ENCODE measurements at regions not wholly inside any gene's neighbourhood (a gene's known extent, or its start where the extent isn't known, plus 50 kb on each side); places are given as distances from the start of the nearest gene placed in this dataset.

DNA sequence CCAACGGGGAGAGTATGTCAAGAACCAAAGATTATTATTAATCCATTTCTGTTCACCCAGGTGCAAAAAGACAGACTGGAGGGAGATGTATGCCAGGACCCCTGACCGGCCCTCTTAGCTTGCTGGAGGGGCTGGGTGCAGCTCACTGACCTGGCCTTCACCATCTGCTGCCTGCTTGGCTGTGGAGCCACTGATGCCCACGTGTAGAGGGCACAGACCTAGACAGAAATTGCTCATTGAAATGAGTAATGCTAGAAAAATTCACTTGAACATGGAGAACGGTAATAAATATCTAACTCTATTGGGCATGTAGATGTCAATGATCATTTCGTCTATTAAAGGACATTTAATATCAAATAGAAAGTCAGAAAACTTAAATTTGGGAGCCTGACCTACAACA is 58.8 kb upstream of the ERCC6L2 start:
- H3K36me3 ChIP-seq = peaks cover 4% of the 10 kb centered on the region
- intact Hi-C loops (cut with micrococcal nuclease) = no loop called here
- H3K4me1 ChIP-seq = no peaks in the 10 kb centered on the region
- H3K4me3 ChIP-seq = no peak overlapping the region
- no peaks in the 10 kb centered on the region for H3K9me3 ChIP-seq (replicated peaks)
- no peak for DNase-seq
- no peak for TF ChIP-seq CTCF (IDR thresholded peaks at IDR 0.05; ENCODE audit: borderline replicate concordance)
- no peak overlapping the region for H3K27ac ChIP-seq (replicated peaks)
- no peaks in the 10 kb centered on the region for H3K27me3 ChIP-seq (ENCODE audit: low read depth)

DNA sequence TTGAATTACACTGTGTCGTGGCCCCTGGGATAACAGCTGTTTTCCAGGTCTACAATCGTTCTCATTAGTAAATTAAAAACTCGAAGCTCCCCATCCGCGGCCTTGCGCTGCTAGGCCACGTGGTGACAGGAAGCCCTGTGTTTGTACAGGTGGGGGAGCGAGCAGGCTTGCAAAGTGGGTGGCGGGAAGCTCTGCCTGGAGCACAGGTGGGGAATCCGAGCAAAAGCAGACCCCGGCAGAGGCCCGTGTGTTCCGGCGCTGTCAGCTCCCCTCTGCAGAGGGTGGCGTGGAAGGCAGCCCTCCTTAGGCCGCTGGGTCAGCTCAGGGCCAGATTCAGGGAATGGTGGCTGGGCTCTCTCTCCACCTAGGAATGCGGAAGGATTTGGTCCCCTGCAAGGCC is 59.5 kb upstream of the ERCC6L2 start:
- DNase-seq = no peak
- Histone ChIP-seq H3K27me3 (ENCODE audit: low read depth) (no peaks in the 10 kb centered on the region), H3K36me3 (peaks cover 4% of the 10 kb centered on the region), H3K4me3 (no peak overlapping the region), H3K27ac (replicated peaks) (no peak overlapping the region), H3K4me1 (no peaks in the 10 kb centered on the region), H3K9me3 (replicated peaks) (no peaks in the 10 kb centered on the region)
- TF ChIP-seq CTCF (IDR thresholded peaks at IDR 0.05; ENCODE audit: borderline replicate concordance) = no peak
- intact Hi-C loops (cut with micrococcal nuclease) = no loop called here

DNA sequence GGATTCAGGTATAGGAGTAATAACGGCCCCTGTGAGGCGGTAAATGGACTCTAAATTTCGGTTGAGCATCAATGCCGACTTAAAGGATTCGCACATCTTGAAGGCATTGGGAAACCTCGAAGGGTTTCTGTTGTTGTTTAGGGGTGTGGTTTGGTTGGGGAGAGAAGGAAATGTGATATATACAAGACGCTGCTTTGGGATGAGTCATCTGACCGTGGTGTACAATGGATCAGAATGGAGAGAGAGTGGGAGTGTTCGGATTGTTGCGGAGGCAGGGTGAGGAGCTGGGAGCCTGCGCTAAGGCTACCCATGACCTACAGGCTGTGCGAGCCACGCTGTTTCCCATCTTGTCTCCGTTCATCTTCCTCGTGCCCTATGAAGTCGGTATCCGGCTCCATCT is 60.4 kb upstream of the ERCC6L2 start:
- peaks cover 4% of the 10 kb centered on the region for H3K36me3 ChIP-seq
- no peaks in the 10 kb centered on the region for H3K4me1 ChIP-seq
- intact Hi-C loops (cut with micrococcal nuclease) = no loop called here
- no peak overlapping the region for H3K4me3 ChIP-seq
- DNase-seq = no peak
- H3K27ac ChIP-seq (replicated peaks) = no peak overlapping the region
- no peak for TF ChIP-seq CTCF (IDR thresholded peaks at IDR 0.05; ENCODE audit: borderline replicate concordance)
- H3K27me3 ChIP-seq (ENCODE audit: low read depth) = no peaks in the 10 kb centered on the region
- H3K9me3 ChIP-seq (replicated peaks) = no peaks in the 10 kb centered on the region

- no peaks in the 10 kb centered on the region for H3K4me1 ChIP-seq
- no peak for DNase-seq
- no peaks in the 10 kb centered on the region for H3K9me3 ChIP-seq (replicated peaks)
- no peak overlapping the region for H3K27ac ChIP-seq (replicated peaks)
- H3K36me3 ChIP-seq = peaks cover 4% of the 10 kb centered on the region
- H3K4me3 ChIP-seq = no peak overlapping the region
- no peak for TF ChIP-seq CTCF (IDR thresholded peaks at IDR 0.05; ENCODE audit: borderline replicate concordance)
- intact Hi-C loops (cut with micrococcal nuclease) = no loop called here
- no peaks in the 10 kb centered on the region for H3K27me3 ChIP-seq (ENCODE audit: low read depth)
These were observed 61.6 kb upstream of the ERCC6L2 start for GRCh38 chr9:95813923-95814322.

GRCh38 chr9:95810814-95811213 is 64.7 kb upstream of the ERCC6L2 start:
- peaks cover 12% of the 10 kb centered on the region for H3K4me1 ChIP-seq

More at GRCh38 chr9:95810814-95811213, 64.7 kb upstream of the ERCC6L2 start:
- Histone ChIP-seq H3K27me3 (ENCODE audit: low read depth) (no peaks in the 10 kb centered on the region), H3K27ac (replicated peaks) (no peak overlapping the region), H3K9me3 (replicated peaks) (no peaks in the 10 kb centered on the region), H3K36me3 (peaks cover 4% of the 10 kb centered on the region), H3K4me3 (no peak overlapping the region)
- DNase-seq = no peak
- TF ChIP-seq CTCF (IDR thresholded peaks at IDR 0.05; ENCODE audit: borderline replicate concordance) = no peak
- intact Hi-C loops (cut with micrococcal nuclease) = no loop called here

Measured in left ventricle myocardium inferior (tissue), 1 donor.